ENCODE measurements at regions not wholly inside any gene's neighbourhood (a gene's known extent, or its start where the extent isn't known, plus 50 kb on each side); places are given as distances from the start of the nearest gene placed in this dataset.

GRCh38 chr11:19460718-19461405, 220.1 kb upstream of the E2F8 start:
- in situ Hi-C loops (cut with HindIII; ENCODE audit: low pct_unique_long_range_greater_than_20kb, low sequenced_read_pairs): no loop called here
- BruUV-seq (replicated peaks): no TSS peak
- TF ChIP-seq REST (IDR thresholded peaks at IDR 0.05; ENCODE audit: insufficient read depth in 1 of 2, low read depth in 2 of 2, low read length in 1 of 2) (no peak), CTCF (IDR thresholded peaks at IDR 0.05) (no peak), TCF7L2 (IDR thresholded peaks at IDR 0.05; ENCODE audit: low read depth, low read length) (no peak), POLR2AphosphoS5 (IDR thresholded peaks at IDR 0.05; ENCODE audit: low read depth, low read length) (no peak), SIN3A (IDR thresholded peaks at IDR 0.05; ENCODE audit: borderline replicate concordance, insufficient read depth, low read depth, low read length) (no peak)
- Histone ChIP-seq H3K9me3 (ENCODE audit: control insufficient read depth, insufficient read depth, low read depth, low read length) (no peaks in the 10 kb centered on the region), H3K4me3 (ENCODE audit: low read depth in 2 of 2, low read length in 2 of 2) (no peak overlapping the region), H3K4me1 (ENCODE audit: control insufficient read depth, insufficient read depth, low read length) (no peaks in the 10 kb centered on the region), H3K27ac (ENCODE audit: low read length) (no peak overlapping the region), H3K27me3 (ENCODE audit: control insufficient read depth, insufficient read depth, low read length) (peaks cover 6% of the 10 kb centered on the region), H3K36me3 (ENCODE audit: control insufficient read depth, insufficient read depth, low read length) (no peaks in the 10 kb centered on the region)
- ChIA-PET POLR2A (no interaction called here), CTCF (no interaction called here)
- intact Hi-C loops (cut with micrococcal nuclease; ENCODE audit: unreplicated experiment): no loop called here
- ATAC-seq (no peak), DNase-seq (ENCODE audit: low read depth, low spot score) (no peak)

GRCh38 chr11:19459240-19459639, 218.5 kb upstream of the E2F8 start:
- ChIA-PET CTCF (no interaction called here), POLR2A (no interaction called here)
- no TSS peak for BruUV-seq (replicated peaks)
- Histone ChIP-seq H3K36me3 (ENCODE audit: control insufficient read depth, insufficient read depth, low read length) (no peaks in the 10 kb centered on the region), H3K9me3 (ENCODE audit: control insufficient read depth, insufficient read depth, low read depth, low read length) (no peaks in the 10 kb centered on the region), H3K27ac (ENCODE audit: low read length) (no peak overlapping the region), H3K4me1 (ENCODE audit: control insufficient read depth, insufficient read depth, low read length) (no peaks in the 10 kb centered on the region), H3K4me3 (ENCODE audit: low read depth in 2 of 2, low read length in 2 of 2) (no peak overlapping the region), H3K27me3 (ENCODE audit: control insufficient read depth, insufficient read depth, low read length) (no peaks in the 10 kb centered on the region; the same call in 1 of the 2 replicates)
- TF ChIP-seq TCF7L2 (IDR thresholded peaks at IDR 0.05; ENCODE audit: low read depth, low read length) (no peak), CTCF (IDR thresholded peaks at IDR 0.05) (no peak), POLR2AphosphoS5 (IDR thresholded peaks at IDR 0.05; ENCODE audit: low read depth, low read length) (no peak), SIN3A (IDR thresholded peaks at IDR 0.05; ENCODE audit: borderline replicate concordance, insufficient read depth, low read depth, low read length) (no peak), REST (IDR thresholded peaks at IDR 0.05; ENCODE audit: insufficient read depth in 1 of 2, low read depth in 2 of 2, low read length in 1 of 2) (no peak)
- no peak for ATAC-seq
- in situ Hi-C loops (cut with HindIII; ENCODE audit: low pct_unique_long_range_greater_than_20kb, low sequenced_read_pairs): no loop called here
- DNase-seq (ENCODE audit: low read depth, low spot score): no peak
- intact Hi-C loops (cut with micrococcal nuclease; ENCODE audit: unreplicated experiment): no loop called here
